Stimulated activated naive B cell treated with anti-CD40 and anti-IgM and Interleukin-4, amounts not matched to agents 10 μg/mL and 1 μg/mL and 100 μg/mL, for 72 hours (primary cell): ENCODE measurements at regions not wholly inside any gene's neighbourhood (a gene's known extent, or its start where the extent isn't known, plus 50 kb on each side); places are given as distances from the start of the nearest gene placed in this dataset.

ENCODE experiments used
- ATAC-seq, 2 donors: fragments of 150-1000 bp; cut with Tn5 transposase; replicated peaks; 2 replicates each; pipeline ENCODE4 v1.10.0; 2021; ENCODE audit warnings: moderate library complexity in 1 of 2
- DNase-seq: peaks from one replicate; pipeline ENCODE4 v3.0.0; 2021
- H3K27ac Mint-ChIP-seq: one replicate; pipeline ENCODE4 v1.8.0; 2022; ENCODE audit warnings: mild to moderate bottlenecking, mixed read lengths
- H3K27me3 Mint-ChIP-seq, 2 donors: one replicate each; pipeline ENCODE4 v1.8.0; 2022; ENCODE audit warnings: mixed read lengths in 2 of 2
- H3K36me3 Mint-ChIP-seq, 2 donors: one replicate each; pipeline ENCODE4 v1.8.0; 2022; ENCODE audit warnings: mixed read lengths in 2 of 2, mild to moderate bottlenecking in 1 of 2
- H3K4me1 Mint-ChIP-seq, 2 donors: one replicate each; pipeline ENCODE4 v1.8.0; 2022; ENCODE audit warnings: mixed read lengths in 2 of 2, mild to moderate bottlenecking in 1 of 2
- H3K4me3 Mint-ChIP-seq, 2 donors: one replicate each; pipeline ENCODE4 v1.8.0; 2022; ENCODE audit warnings: mild to moderate bottlenecking in 2 of 2, mixed read lengths in 2 of 2, moderate library complexity in 1 of 2
- H3K9me3 Mint-ChIP-seq, 2 donors: one replicate each; pipeline ENCODE4 v1.8.0; 2022; ENCODE audit warnings: mixed read lengths in 2 of 2, mild to moderate bottlenecking in 1 of 2

DNA sequence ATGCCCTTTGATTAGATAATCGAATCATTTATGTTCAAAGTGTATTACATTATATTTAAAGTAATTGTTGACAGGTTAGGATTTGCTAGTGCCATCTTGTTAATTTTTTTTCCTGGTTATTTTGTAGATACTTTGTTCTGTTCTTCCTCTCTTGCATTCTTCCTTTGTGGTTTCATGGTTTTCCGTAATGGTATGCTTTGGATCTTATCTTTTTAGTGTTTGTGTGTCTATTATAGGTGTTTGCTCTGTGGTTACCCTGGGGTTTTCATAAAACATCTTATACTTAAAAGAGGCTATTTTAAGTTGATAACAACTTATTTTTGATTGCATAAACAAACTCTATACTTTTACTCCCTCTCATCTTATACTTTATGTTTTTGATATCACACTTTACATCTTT lies 108.2 kb upstream of the SRD5A3 start:
- DNase-seq = no peak
- no peak overlapping the region for H3K4me3 Mint-ChIP-seq
- ATAC-seq = no peak
- no peaks in the 10 kb centered on the region for H3K4me1 Mint-ChIP-seq
- H3K36me3 Mint-ChIP-seq = peaks cover 1 to 4% of the 10 kb centered on the region in 2 donors
- H3K9me3 Mint-ChIP-seq = peaks cover 19 to 25% of the 10 kb centered on the region in 2 donors
- peaks cover 9 to 23% of the 10 kb centered on the region in 2 donors for H3K27me3 Mint-ChIP-seq
- H3K27ac Mint-ChIP-seq = no peak overlapping the region

DNA sequence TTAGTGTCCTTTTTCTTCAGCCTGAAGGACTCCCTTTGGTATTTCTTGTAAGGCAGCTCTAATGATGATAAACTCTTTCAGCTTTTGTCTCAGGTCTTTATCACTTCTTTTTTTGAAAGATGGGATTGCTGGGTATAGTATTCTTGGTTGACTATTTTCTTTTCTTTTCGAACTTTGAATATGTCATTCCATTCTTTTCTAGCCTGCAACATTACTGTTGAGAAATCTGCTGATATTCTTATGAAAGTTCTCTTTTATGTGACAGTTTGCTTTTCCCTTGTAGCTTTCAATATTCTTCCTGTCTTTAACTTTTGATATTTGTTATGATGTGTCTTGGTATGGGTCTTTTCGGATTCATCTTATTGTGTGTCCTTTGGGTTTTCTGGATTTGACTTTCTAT lies 107.6 kb upstream of the SRD5A3 start:
- H3K9me3 Mint-ChIP-seq = peaks cover 19 to 25% of the 10 kb centered on the region in 2 donors
- H3K4me1 Mint-ChIP-seq = no peaks in the 10 kb centered on the region
- DNase-seq = no peak
- no peak overlapping the region for H3K27ac Mint-ChIP-seq
- H3K4me3 Mint-ChIP-seq = no peak overlapping the region
- H3K27me3 Mint-ChIP-seq = peaks cover 10 to 23% of the 10 kb centered on the region in 2 donors
- no peak for ATAC-seq
- peaks cover 1 to 4% of the 10 kb centered on the region in 2 donors for H3K36me3 Mint-ChIP-seq

DNA sequence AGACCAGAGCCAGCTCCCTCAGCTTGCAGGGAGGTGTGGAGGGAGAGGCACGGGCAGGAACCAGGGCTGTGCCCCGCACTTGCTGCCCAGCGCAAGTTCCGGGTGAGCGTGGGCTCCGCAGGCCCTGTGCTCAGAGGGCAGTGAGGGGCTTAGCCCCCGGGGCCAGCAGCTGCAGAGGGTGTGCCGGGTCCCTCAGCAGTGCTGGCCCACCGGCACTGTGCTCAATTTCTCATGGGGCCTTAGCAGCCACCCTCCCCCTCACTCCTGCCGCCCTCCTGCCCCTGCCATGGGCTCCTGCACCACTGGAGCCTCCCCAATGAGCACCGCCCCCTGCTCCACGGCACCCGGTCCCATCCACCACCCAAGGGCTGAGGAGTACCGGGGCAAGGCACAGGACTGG lies 104.6 kb upstream of the SRD5A3 start:
- Mint-ChIP-seq H3K4me1 (no peaks in the 10 kb centered on the region), H3K36me3 (peaks cover 0 to 4% of the 10 kb centered on the region in 2 donors), H3K27ac (no peak overlapping the region), H3K4me3 (no peak overlapping the region), H3K9me3 (peaks cover 13 to 18% of the 10 kb centered on the region in 2 donors), H3K27me3 (peaks cover 14 to 19% of the 10 kb centered on the region in 2 donors)
- DNase-seq (no peak), ATAC-seq (no peak)

DNA sequence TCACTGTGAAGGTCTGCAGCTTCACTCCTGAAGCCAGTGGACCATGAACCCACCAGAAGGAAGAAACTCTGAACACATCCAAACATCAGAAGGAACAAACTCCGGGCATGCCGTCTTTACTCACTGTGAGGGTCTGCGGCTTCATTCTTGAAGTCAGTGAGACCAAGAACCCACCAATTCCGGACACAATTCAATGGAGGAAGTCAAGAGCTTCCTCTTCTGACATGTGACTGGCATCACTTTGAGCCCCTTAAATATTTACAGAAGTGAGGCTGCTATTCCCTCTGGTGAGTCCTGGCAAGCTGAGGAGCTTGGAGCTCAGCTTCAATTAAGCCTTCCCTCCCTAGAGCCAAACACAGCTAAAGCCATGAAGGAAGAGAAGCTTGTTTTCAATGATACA lies 103.5 kb upstream of the SRD5A3 start:
- H3K4me1 Mint-ChIP-seq = no peaks in the 10 kb centered on the region
- no peak overlapping the region for H3K27ac Mint-ChIP-seq
- H3K36me3 Mint-ChIP-seq = peaks cover 0 to 4% of the 10 kb centered on the region in 2 donors
- DNase-seq (no peak), ATAC-seq (no peak)
- H3K27me3 Mint-ChIP-seq = peaks cover 14 to 19% of the 10 kb centered on the region in 2 donors
- peaks cover 13 to 17% of the 10 kb centered on the region in 2 donors for H3K9me3 Mint-ChIP-seq
- H3K4me3 Mint-ChIP-seq = no peak overlapping the region

DNA sequence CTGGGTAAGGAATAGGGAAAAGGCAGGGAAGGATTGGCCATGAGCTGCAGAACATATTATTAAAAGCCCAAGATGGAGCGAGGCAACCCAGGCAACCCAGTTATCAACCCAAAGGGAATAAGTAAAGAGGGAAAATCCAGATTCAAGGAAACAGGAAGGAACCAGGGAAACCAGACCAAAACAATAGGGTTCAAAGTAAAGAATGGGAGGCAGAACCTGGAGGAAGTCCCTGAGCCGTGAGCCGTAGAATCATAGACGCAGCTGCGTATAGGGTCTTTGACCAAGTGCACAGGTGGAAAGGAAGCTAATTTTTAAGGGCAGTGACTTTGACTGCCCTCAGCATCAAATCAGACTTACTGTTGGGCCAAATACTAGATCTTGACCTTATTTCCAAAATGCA lies 98.5 kb upstream of the SRD5A3 start:
- Mint-ChIP-seq H3K9me3 (no peaks in the 10 kb centered on the region), H3K4me3 (no peak overlapping the region), H3K27me3 (peaks cover 8 to 13% of the 10 kb centered on the region in 2 donors), H3K36me3 (no peaks in the 10 kb centered on the region), H3K27ac (no peak overlapping the region), H3K4me1 (no peaks in the 10 kb centered on the region)
- no peak for DNase-seq
- no peak for ATAC-seq

DNA sequence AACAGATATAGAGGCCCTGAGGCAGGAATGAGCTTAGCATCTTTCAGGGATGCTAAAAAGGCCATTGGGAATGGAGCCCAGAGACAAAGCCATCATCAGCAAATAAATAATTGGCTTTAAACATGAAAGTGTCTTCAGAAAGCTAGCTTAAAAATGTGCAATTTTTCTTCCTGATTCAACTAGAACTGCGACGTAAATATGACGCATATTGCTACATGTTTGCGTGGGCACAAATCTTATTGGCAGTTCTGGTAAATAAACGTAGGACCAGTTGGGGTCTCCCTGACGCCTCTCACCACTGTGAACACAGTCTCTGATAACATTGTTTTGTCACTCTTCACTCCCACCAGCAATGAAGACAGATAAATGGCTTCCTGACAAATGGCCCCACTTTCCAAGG lies 97.3 kb upstream of the SRD5A3 start:
- no peak for ATAC-seq
- H3K27me3 Mint-ChIP-seq = peaks cover 2 to 8% of the 10 kb centered on the region in 2 donors
- no peak overlapping the region for H3K27ac Mint-ChIP-seq

DNA sequence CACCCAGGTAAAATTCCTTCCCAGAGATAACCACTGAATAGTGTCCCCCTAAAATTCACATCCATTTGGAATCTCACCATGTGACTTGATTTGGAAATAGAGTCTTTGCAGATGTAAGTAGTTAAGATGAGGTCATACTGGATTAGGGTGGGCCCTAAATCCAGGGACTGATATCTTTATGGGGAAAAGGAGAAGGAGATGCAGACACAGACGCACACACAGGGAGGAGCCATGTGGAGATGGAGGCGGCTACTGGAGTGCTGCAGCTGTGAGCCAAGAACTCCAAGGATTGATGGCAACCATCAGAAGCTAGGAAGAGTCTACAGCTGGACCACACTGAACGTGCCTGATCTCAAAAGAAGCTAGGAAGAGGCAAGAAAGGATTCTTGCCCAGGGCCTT lies 96.6 kb upstream of the SRD5A3 start:
- H3K4me1 Mint-ChIP-seq = no peaks in the 10 kb centered on the region
- H3K27me3 Mint-ChIP-seq = peaks cover 0 to 7% of the 10 kb centered on the region in 2 donors
- DNase-seq = no peak
- H3K9me3 Mint-ChIP-seq = no peaks in the 10 kb centered on the region
- no peak overlapping the region for H3K4me3 Mint-ChIP-seq
- no peak for ATAC-seq
- H3K27ac Mint-ChIP-seq = no peak overlapping the region
- H3K36me3 Mint-ChIP-seq = no peaks in the 10 kb centered on the region

More for the DNA sequence above, 97.3 kb upstream of the SRD5A3 start:
- Mint-ChIP-seq H3K9me3 (no peaks in the 10 kb centered on the region), H3K36me3 (no peaks in the 10 kb centered on the region), H3K4me3 (no peak overlapping the region), H3K4me1 (no peaks in the 10 kb centered on the region)
- DNase-seq = no peak

DNA sequence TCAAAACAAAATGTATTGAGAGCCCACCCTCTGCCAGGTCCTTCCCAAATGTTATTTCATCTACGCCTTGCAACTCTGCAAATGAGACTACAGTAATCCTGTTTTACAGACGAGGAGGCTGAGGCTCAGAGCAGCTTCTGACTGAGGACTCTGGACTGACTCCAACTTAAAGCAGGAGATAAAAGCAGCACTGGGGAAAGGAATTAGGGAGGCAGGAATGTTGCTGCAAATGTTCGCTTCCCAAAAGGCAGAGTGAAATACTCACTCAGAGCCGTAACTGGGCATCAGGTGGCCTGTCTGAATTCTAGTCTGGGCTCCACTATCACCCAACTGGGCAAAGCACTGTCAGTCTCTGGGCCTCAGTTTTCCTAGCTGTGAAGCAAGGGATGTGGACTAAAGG lies 94.7 kb upstream of the SRD5A3 start:
- DNase-seq (no peak), ATAC-seq (no peak)
- H3K9me3 Mint-ChIP-seq = no peaks in the 10 kb centered on the region
- no peaks in the 10 kb centered on the region for H3K36me3 Mint-ChIP-seq
- no peak overlapping the region for H3K27ac Mint-ChIP-seq
- H3K4me1 Mint-ChIP-seq = no peaks in the 10 kb centered on the region
- no peak overlapping the region for H3K4me3 Mint-ChIP-seq
- H3K27me3 Mint-ChIP-seq = peaks cover 8 to 12% of the 10 kb centered on the region in 2 donors

DNA sequence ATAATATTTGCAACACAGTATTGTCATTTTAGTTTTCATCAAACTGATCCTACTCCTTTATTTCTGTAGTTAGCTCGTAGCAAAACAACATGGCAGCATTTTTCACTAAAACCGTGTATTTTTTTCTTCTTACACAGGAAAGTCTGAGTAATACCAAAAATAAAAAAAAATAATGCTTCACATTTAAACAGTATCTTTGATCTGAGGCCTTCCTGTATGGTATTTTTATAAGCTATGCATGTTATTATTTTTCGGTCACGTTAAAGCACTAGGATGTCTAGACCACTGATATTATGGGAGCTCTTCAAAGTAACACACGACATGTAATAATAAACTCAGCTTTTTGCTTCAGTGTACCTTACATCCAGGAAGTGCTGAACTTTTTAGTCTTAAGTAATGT lies 94.1 kb upstream of the SRD5A3 start:
- peaks cover 10 to 14% of the 10 kb centered on the region in 2 donors for H3K27me3 Mint-ChIP-seq
- DNase-seq = no peak
- H3K4me1 Mint-ChIP-seq = no peaks in the 10 kb centered on the region
- no peak overlapping the region for H3K4me3 Mint-ChIP-seq
- no peaks in the 10 kb centered on the region for H3K36me3 Mint-ChIP-seq
- H3K27ac Mint-ChIP-seq = no peak overlapping the region
- no peaks in the 10 kb centered on the region for H3K9me3 Mint-ChIP-seq
- no peak for ATAC-seq

DNA sequence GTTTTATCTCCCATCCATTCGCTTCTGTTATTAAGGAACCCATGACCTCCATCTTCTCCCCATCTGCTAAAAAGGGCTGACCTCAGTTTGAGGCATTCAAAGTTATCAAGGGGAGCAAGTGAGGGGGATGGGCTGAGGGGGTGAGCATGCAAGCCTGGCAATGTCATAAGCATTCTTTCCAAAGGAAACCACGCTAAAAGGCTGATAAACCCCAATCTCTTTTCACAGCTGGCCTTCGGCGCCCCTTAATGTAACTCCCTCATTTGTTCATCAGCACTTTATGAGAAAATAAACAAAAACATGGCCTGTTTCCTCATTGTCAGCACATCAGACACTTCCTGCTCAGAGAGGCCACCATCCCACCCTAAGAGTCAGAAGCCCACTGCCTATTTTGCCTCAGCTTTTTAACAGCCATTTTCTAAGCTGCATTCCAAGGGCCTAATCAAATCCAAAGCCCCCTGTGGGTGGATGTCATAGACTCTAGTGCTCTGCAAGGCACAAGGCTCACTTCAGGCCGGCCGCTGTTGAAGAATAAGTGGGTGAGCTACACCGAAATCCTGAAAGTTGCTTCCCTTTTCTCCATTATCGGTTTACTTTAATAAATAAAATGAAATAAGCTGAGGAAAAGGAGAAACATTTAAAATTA lies 92.0 kb upstream of the SRD5A3 start:
- Mint-ChIP-seq H3K4me3 (no peak overlapping the region), H3K27me3 (peaks cover 13 to 14% of the 10 kb centered on the region in 2 donors), H3K27ac (no peak overlapping the region), H3K9me3 (no peaks in the 10 kb centered on the region), H3K4me1 (no peaks in the 10 kb centered on the region), H3K36me3 (no peaks in the 10 kb centered on the region)
- DNase-seq (no peak), ATAC-seq (no peak)

DNA sequence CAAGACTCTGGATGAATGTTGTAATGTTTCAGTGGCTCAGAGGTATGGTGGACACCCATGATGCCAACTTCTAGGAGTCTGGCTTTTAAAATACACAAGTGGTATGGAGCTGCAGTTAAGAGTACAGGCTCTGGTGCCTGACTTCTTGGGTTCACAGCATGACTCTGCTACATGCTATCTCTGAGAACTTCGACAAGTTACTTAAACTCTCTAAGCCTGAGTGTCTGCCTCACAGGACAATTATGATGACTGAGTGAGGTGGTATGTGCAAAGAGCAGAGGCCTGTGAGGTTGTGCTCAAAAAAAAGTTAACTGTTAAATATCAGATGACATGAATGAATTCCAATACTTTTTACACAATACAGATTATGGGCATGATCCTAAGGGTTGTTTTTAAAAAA lies 90.9 kb upstream of the SRD5A3 start:
- Mint-ChIP-seq H3K9me3 (no peaks in the 10 kb centered on the region), H3K4me3 (no peak overlapping the region), H3K27me3 (peaks cover 9 to 14% of the 10 kb centered on the region in 2 donors), H3K36me3 (no peaks in the 10 kb centered on the region), H3K4me1 (no peaks in the 10 kb centered on the region), H3K27ac (no peak overlapping the region)
- DNase-seq = no peak
- ATAC-seq = no peak

DNA sequence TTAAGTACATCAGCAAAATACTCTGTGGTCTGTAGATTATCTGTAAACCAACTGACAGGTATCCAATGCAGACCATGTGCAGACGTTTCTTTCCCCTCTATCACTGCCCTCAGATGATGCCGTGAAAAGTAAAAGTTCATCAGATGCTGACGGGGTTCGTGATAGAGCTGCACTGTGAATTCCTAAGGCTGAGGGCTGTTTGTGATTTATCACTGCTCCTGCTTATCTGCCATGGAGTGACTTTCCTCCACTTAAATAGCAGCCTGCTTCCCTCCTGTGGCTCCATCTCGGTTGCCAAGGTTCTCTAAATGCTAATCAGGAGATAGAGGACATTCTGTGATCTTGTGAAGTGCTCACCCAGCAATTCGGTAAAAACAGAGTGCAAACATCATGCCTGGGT lies 89.3 kb upstream of the SRD5A3 start:
- no peak for ATAC-seq
- Mint-ChIP-seq H3K27ac (no peak overlapping the region), H3K9me3 (no peaks in the 10 kb centered on the region), H3K36me3 (no peaks in the 10 kb centered on the region), H3K4me1 (no peaks in the 10 kb centered on the region), H3K4me3 (no peak overlapping the region), H3K27me3 (peaks cover 9 to 14% of the 10 kb centered on the region in 2 donors)
- DNase-seq = no peak

DNA sequence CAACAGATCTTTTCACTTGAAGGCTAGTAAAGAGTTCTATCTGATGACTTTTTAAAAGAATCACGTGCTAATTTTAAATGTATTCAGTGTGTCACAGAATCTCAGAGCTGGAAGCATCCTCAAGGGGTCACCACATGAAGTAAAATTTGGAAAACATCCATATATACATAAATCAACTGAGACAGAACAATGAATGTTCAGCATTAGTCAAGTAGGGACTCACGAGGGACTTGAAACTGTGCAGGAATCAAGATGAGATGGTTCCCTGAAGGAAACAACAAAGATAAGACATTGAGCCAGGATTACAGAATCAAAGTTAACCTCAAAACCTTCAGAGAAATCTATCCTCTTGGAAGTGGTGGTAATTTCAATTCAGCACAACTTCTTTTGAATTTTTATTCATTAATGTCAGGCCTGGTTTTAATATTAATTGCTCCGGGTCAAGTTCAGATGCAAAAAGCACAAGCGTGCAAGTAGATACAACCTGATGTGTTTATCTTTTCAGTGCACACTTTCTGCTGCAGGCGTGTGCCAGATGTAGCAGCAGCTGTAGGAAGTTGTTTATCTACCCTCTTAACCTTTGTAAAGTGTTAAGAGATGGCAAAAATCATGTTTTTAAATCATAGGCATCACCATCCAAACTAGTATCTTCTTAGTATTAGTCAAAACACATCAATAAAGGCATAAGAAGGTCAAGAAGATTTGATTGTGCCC lies 87.7 kb upstream of the SRD5A3 start:
- no peak for DNase-seq
- no peak for ATAC-seq
- Mint-ChIP-seq H3K4me1 (no peaks in the 10 kb centered on the region), H3K36me3 (no peaks in the 10 kb centered on the region), H3K27me3 (peaks cover 9 to 14% of the 10 kb centered on the region in 2 donors), H3K27ac (no peak overlapping the region), H3K4me3 (no peak overlapping the region), H3K9me3 (peaks cover 0 to 1% of the 10 kb centered on the region in 2 donors)

DNA sequence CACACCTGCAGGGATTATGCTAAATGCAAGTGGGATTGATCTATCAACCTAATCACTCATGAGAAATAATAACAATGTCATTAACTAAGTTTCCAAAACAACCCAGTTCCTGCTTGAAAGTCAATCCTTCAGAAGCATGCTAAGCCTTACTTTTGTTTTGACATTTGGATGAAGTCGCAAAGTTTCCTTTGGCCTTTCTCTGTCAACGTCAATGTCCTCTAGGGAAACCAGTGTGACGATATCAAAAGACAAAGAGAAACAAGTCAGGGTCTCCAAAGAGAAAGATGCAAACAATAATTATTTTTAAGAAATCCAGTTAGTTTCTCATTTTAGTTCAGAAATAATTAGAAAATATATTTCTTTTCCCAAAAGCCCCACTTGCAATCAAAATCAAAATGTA lies 86.7 kb upstream of the SRD5A3 start:
- H3K36me3 Mint-ChIP-seq = no peaks in the 10 kb centered on the region
- no peak for ATAC-seq
- no peak overlapping the region for H3K4me3 Mint-ChIP-seq

DNA sequence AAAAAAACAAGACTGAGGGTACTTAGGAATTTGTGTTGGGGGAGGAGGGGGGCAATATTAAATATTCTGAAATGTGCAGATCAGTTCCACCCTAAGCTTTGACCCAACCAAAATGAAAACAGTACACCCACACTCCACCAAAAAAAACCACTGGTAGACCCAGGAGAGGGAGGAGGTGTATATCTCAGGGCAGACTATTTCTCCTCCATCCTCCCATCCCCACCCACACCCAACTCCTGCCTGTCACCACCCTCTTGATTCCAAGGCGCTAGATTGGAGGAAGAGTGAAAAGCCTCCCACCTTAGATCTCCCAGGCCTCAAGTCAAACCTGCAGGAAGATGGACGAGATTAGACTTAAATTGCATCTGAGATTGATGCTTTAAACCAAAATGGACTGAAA lies 76.6 kb upstream of the SRD5A3 start:
- Mint-ChIP-seq H3K27me3 (peaks cover 7 to 12% of the 10 kb centered on the region in 2 donors), H3K36me3 (no peaks in the 10 kb centered on the region), H3K4me3 (no peak overlapping the region), H3K4me1 (no peaks in the 10 kb centered on the region), H3K27ac (no peak overlapping the region), H3K9me3 (no peaks in the 10 kb centered on the region)
- ATAC-seq (no peak), DNase-seq (no peak)

More for the DNA sequence above, 86.7 kb upstream of the SRD5A3 start:
- Mint-ChIP-seq H3K27ac (no peak overlapping the region), H3K27me3 (peaks cover 9 to 14% of the 10 kb centered on the region in 2 donors), H3K9me3 (peaks cover 0 to 1% of the 10 kb centered on the region in 2 donors), H3K4me1 (no peaks in the 10 kb centered on the region)
- DNase-seq = no peak
